Neural cell (in vitro differentiated cells): ENCODE measurements at regions not wholly inside any gene's neighbourhood (a gene's known extent, or its start where the extent isn't known, plus 50 kb on each side); places are given as distances from the start of the nearest gene placed in this dataset.
"Not testable (repeated sequence)": the region's sequence is repeated elsewhere in the genome, so short reads cannot be mapped to it uniquely, and the experiment has no call there.

Source experiments
- H2AFZ ChIP-seq: fragments of 200-600, 300-800 bp; sonication (generic), shearing (Covaris generic); 2 replicates; pipeline ENCODE4 v1.6.0; 2014; ENCODE audit warnings: low read depth, mild to moderate bottlenecking, antibody characterized with exemption, low read length, moderate library complexity
- H3F3A ChIP-seq: fragments of 200-600 bp; shearing (Covaris generic); 2 replicates; pipeline ENCODE4 v1.6.1; 2016; ENCODE audit warnings: mild to moderate bottlenecking, moderate library complexity, mixed read lengths, antibody characterized with exemption, low read length; ENCODE audit not compliant: insufficient read depth, poor library complexity, severe bottlenecking
- H3K27ac ChIP-seq: fragments of 200-600, 300-800 bp; sonication (generic), shearing (Covaris generic); 2 replicates; pipeline ENCODE4 v1.5.1; 2014; ENCODE audit warnings: mild to moderate bottlenecking, low read length, moderate library complexity
- H3K27me3 ChIP-seq: fragments of 300-800, 200-600 bp; sonication (generic), shearing (Covaris generic); 2 replicates; pipeline ENCODE4 v1.6.0; 2014; ENCODE audit warnings: mild to moderate bottlenecking, low read depth, low read length, moderate library complexity; ENCODE audit not compliant: insufficient read depth
- H3K36me3 ChIP-seq: fragments of 300-800, 200-600 bp; sonication (generic), shearing (Covaris generic); 2 replicates; pipeline ENCODE4 v1.5.1; 2014; ENCODE audit warnings: mild to moderate bottlenecking, antibody characterized with exemption, low read length, moderate library complexity; ENCODE audit not compliant: insufficient read depth
- H3K4me2 ChIP-seq: fragments of 300-800, 200-600 bp; sonication (generic), shearing (Covaris generic); 2 replicates; pipeline ENCODE4 v1.6.0; 2014; ENCODE audit warnings: mild to moderate bottlenecking, low read length
- H3K4me3 ChIP-seq: fragments of 300-800, 200-600 bp; sonication (generic), shearing (Covaris generic); 2 replicates; pipeline ENCODE4 v1.5.1; 2014; ENCODE audit warnings: mild to moderate bottlenecking, low read length, moderate library complexity
- H3K79me2 ChIP-seq: fragments of 200-600 bp; shearing (Covaris generic); replicated peaks from 2 replicates; pipeline ENCODE4 v1.6.0; 2014; ENCODE audit warnings: mild to moderate bottlenecking, low read length, moderate library complexity; ENCODE audit not compliant: insufficient read depth
- H3K9ac ChIP-seq: fragments of 300-800, 200-600 bp; sonication (generic), shearing (Covaris generic); 2 replicates; pipeline ENCODE4 v1.6.1; 2016; ENCODE audit warnings: mild to moderate bottlenecking, low read length, mixed read lengths
- H3K9me2 ChIP-seq: fragments of 200-600 bp; shearing (Covaris generic); 2 replicates; pipeline ENCODE4 v1.6.1; 2016; ENCODE audit warnings: mild to moderate bottlenecking, low read length, mixed read lengths; ENCODE audit not compliant: insufficient read depth
- H3K9me3 ChIP-seq: fragments of 200-600, 300-800 bp; sonication (generic), shearing (Covaris generic); 2 replicates; pipeline ENCODE4 v1.6.1; 2016; ENCODE audit warnings: mild to moderate bottlenecking, mixed run types, low read length, moderate library complexity, mixed read lengths
- H4K20me1 ChIP-seq: fragments of 200-600 bp; shearing (Covaris generic); 2 replicates; pipeline ENCODE4 v1.6.1; 2016; ENCODE audit warnings: mild to moderate bottlenecking, mixed run types; ENCODE audit not compliant: insufficient read depth
- CTCF ChIP-seq: fragments of 450-650 bp; IDR thresholded peaks from 2 replicates; pipeline ENCODE4 v1.5.1; 2014; ENCODE audit warnings: antibody characterized with exemption, mild to moderate bottlenecking, moderate library complexity; ENCODE audit not compliant: poor library complexity, severe bottlenecking
- EP300 ChIP-seq: fragments of 450-650 bp; conservative IDR thresholded peaks from 2 replicates; pipeline ENCODE4 v1.6.1; 2014; ENCODE audit warnings: antibody characterized with exemption, mild to moderate bottlenecking, moderate library complexity; ENCODE audit not compliant: poor library complexity, severe bottlenecking
- EZH2 ChIP-seq: fragments of 200-600, 300-800 bp; shearing (Covaris generic), sonication (generic); IDR thresholded peaks from 2 replicates; pipeline ENCODE4 v1.6.1; 2014; ENCODE audit warnings: antibody characterized with exemption, low read length, borderline replicate concordance, mild to moderate bottlenecking; ENCODE audit not compliant: insufficient read depth, poor library complexity, severe bottlenecking
- MXI1 ChIP-seq: fragments of 450-650 bp; conservative IDR thresholded peaks from 2 replicates; pipeline ENCODE4 v1.6.1; 2014; ENCODE audit warnings: antibody characterized with exemption, mild to moderate bottlenecking; ENCODE audit not compliant: poor library complexity, severe bottlenecking
- POLR2AphosphoS5 ChIP-seq: IDR thresholded peaks from 2 replicates; pipeline ENCODE4 v1.6.1; 2012
- RAD21 ChIP-seq: fragments of 450-650 bp; conservative IDR thresholded peaks from 2 replicates; pipeline ENCODE4 v1.6.1; 2014; ENCODE audit warnings: antibody characterized with exemption, mild to moderate bottlenecking, moderate library complexity
- REST ChIP-seq: IDR thresholded peaks from 2 replicates; pipeline ENCODE4 v1.6.1; 2012; ENCODE audit warnings: borderline replicate concordance
- SMC3 ChIP-seq: fragments of 450-650 bp; conservative IDR thresholded peaks from 2 replicates; pipeline ENCODE4 v1.6.1; 2014; ENCODE audit warnings: antibody characterized with exemption, mild to moderate bottlenecking, moderate library complexity; ENCODE audit not compliant: poor library complexity
- TAF1 ChIP-seq: IDR thresholded peaks from 2 replicates; pipeline ENCODE4 v1.6.1; 2012; ENCODE audit warnings: low read depth

GRCh38 chr7:52163311-52163710, 846.7 kb upstream of the COBL start:
- H2AFZ ChIP-seq: no peak overlapping the region
- H3K9ac ChIP-seq: no peak overlapping the region
- no peaks in the 10 kb centered on the region for H3K36me3 ChIP-seq
- H3F3A ChIP-seq: no peaks in the 10 kb centered on the region
- no peak overlapping the region for H3K4me2 ChIP-seq
- H3K79me2 ChIP-seq: no peaks in the 10 kb centered on the region
- TF ChIP-seq MXI1 (no peak), RAD21 (no peak), SMC3 (no peak), REST (no peak), EP300 (no peak), EZH2 (no peak), CTCF (no peak), POLR2AphosphoS5 (no peak), TAF1 (no peak)
- H3K9me2 ChIP-seq: no peaks in the 10 kb centered on the region
- no peaks in the 10 kb centered on the region for H3K9me3 ChIP-seq
- no peaks in the 10 kb centered on the region for H4K20me1 ChIP-seq
- H3K4me3 ChIP-seq: no peak overlapping the region
- H3K27ac ChIP-seq: no peak overlapping the region
- H3K27me3 ChIP-seq: no peaks in the 10 kb centered on the region

GRCh38 chr7:52161483-52161882, 844.9 kb upstream of the COBL start:
- Histone ChIP-seq H3K79me2 (no peaks in the 10 kb centered on the region), H3K27ac (no peak overlapping the region), H3K9me3 (no peaks in the 10 kb centered on the region), H4K20me1 (no peaks in the 10 kb centered on the region), H3K27me3 (no peaks in the 10 kb centered on the region), H3K9me2 (no peaks in the 10 kb centered on the region), H3K4me2 (no peak overlapping the region), H2AFZ (no peak overlapping the region), H3K36me3 (no peaks in the 10 kb centered on the region), H3K9ac (no peak overlapping the region), H3K4me3 (no peak overlapping the region), H3F3A (no peaks in the 10 kb centered on the region)
- no peak for TF ChIP-seq REST
- no peak for TF ChIP-seq POLR2AphosphoS5
- TF ChIP-seq RAD21: no peak
- TF ChIP-seq CTCF: no peak
- TF ChIP-seq EZH2: no peak
- TF ChIP-seq TAF1: no peak
- TF ChIP-seq MXI1: no peak
- no peak for TF ChIP-seq EP300
- no peak for TF ChIP-seq SMC3

- H3K36me3 ChIP-seq, H3F3A ChIP-seq, H3K4me2 ChIP-seq: not testable (repeated sequence)
Observed at GRCh38 chr7:52159421-52159820, 842.8 kb upstream of the COBL start.

More at GRCh38 chr7:52159421-52159820, 842.8 kb upstream of the COBL start:
- H4K20me1 ChIP-seq, H2AFZ ChIP-seq, H3K79me2 ChIP-seq, H3K4me3 ChIP-seq, H3K27ac ChIP-seq, H3K9me3 ChIP-seq, H3K9me2 ChIP-seq, H3K9ac ChIP-seq, H3K27me3 ChIP-seq: not testable (repeated sequence)
